NOMO-1 (cell line): ENCODE measurements at regions not wholly inside any gene's neighbourhood (a gene's known extent, or its start where the extent isn't known, plus 50 kb on each side); places are given as distances from the start of the nearest gene placed in this dataset.
"Not testable (repeated sequence)": the region's sequence is repeated elsewhere in the genome, so short reads cannot be mapped to it uniquely, and the experiment has no call there.

Experiments
- DNase-seq, 2 experiments: peaks; one replicate each; lab custom pipeline; 2025; ENCODE audit not compliant: unreplicated experiment in 2 of 2; lab: John Stamatoyannopoulos, UW

- DNase-seq: no peak
Measured at GRCh38 chr14:49036984-49037516, 549.1 kb downstream of the RPS29 start.

- no peak for DNase-seq
Measured at GRCh38 chr14:49036266-49036665, 549.9 kb downstream of the RPS29 start.

GRCh38 chr14:49033131-49033530, 553.0 kb downstream of the RPS29 start:
- DNase-seq: no peak

GRCh38 chr14:49031710-49032109, 554.5 kb downstream of the RPS29 start:
- not testable (repeated sequence) for DNase-seq

GRCh38 chr14:49019467-49020115, 566.6 kb downstream of the RPS29 start:
- no peak for DNase-seq

GRCh38 chr14:49017447-49017846, 568.7 kb downstream of the RPS29 start:
- no peak for DNase-seq

- no peak for DNase-seq
Measured at GRCh38 chr14:49016381-49016780, 569.8 kb downstream of the RPS29 start.

GRCh38 chr14:49014476-49014875, 571.7 kb downstream of the RPS29 start:
- DNase-seq: no peak

GRCh38 chr14:49008363-49008762, 577.8 kb downstream of the RPS29 start:
- no peak for DNase-seq

- no peak for DNase-seq
Measured at GRCh38 chr14:48991141-48991540, 595.0 kb downstream of the RPS29 start.

GRCh38 chr14:48983351-48983888, 602.8 kb downstream of the RPS29 start:
- no peak for DNase-seq

- no peak for DNase-seq
Measured at GRCh38 chr14:48974994-48975393, 611.2 kb downstream of the RPS29 start.

- no peak for DNase-seq
Measured at GRCh38 chr14:48973151-48973550, 613.0 kb downstream of the RPS29 start.

GRCh38 chr14:48970943-48971342, 615.2 kb downstream of the RPS29 start:
- DNase-seq: no peak

- DNase-seq: no peak
Measured at GRCh38 chr14:48967419-48967818, 618.8 kb downstream of the RPS29 start.

GRCh38 chr14:48963231-48963790, 622.9 kb downstream of the RPS29 start:
- no peak for DNase-seq

GRCh38 chr14:48957486-48957885, 628.7 kb downstream of the RPS29 start:
- DNase-seq: no peak

GRCh38 chr14:48955857-48956256, 630.3 kb downstream of the RPS29 start:
- DNase-seq: no peak

GRCh38 chr14:48954446-48954845, 631.7 kb downstream of the RPS29 start:
- DNase-seq: no peak

GRCh38 chr14:48944809-48945208, 641.4 kb downstream of the RPS29 start:
- DNase-seq: no peak

- DNase-seq: no peak
Measured at GRCh38 chr14:48943913-48944312, 642.3 kb downstream of the RPS29 start.

GRCh38 chr14:48937541-48938195, 648.5 kb downstream of the RPS29 start:
- no peak for DNase-seq
